Stimulated activated CD4-positive, alpha-beta T cell treated with anti-CD3 and anti-CD28 coated beads, Interleukin-1b, Interleukin-23, amount 100 ng/mL, for 48 hours (primary cell): ENCODE measurements at regions not wholly inside any gene's neighbourhood (a gene's known extent, or its start where the extent isn't known, plus 50 kb on each side); places are given as distances from the start of the nearest gene placed in this dataset.
"Not testable (repeated sequence)": the region's sequence is repeated elsewhere in the genome, so short reads cannot be mapped to it uniquely, and the experiment has no call there.

Experiments
- DNase-seq: peaks from one replicate; pipeline ENCODE4 v3.0.0-alpha.2; 2020

GRCh38 chr4:155037031-155037430 lies 171.4 kb upstream of the NPY2R start:
- DNase-seq, result no peak

DNA sequence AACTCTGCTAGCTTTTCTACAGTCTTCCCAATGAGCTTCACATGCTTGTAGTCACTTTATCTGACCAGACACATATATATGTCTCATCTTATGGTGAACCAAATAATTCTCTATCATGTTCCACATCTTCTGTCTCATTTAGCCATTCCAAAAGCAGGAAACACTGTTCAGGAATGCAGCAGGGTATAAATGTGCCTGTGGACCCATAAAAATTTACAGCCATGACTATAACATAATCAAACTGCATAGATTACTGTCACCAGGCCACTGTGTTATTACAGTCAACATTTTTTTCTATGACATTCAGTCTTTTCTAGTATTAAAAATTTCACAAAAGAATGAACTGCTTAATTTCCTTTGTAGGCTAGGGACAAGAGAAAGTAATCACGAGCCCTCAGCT lies 170.0 kb upstream of the NPY2R start:
- no peak for DNase-seq

GRCh38 chr4:155039162-155039561 lies 169.3 kb upstream of the NPY2R start:
- DNase-seq, result no peak

GRCh38 chr4:155040031-155040430 lies 168.4 kb upstream of the NPY2R start:
- no peak for DNase-seq

DNA sequence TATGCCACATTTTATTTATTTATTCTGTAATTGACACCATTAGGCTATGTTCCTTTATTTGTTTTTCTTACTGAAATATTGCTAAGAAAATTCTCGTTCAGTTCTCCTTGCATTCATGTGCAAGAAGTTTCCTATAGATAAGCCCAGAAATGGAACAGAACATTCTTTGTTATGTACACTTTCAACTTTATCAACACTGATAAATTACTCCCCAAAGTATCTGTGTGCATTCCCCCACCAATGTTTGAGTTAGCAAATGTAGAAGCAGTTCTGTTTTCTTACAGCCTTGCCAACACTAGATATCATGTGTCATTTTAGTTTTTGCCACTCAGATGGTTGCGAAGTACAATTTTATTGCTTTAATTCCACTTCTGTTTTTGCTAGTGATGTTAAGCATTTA lies 166.4 kb upstream of the NPY2R start:
- no peak for DNase-seq

DNA sequence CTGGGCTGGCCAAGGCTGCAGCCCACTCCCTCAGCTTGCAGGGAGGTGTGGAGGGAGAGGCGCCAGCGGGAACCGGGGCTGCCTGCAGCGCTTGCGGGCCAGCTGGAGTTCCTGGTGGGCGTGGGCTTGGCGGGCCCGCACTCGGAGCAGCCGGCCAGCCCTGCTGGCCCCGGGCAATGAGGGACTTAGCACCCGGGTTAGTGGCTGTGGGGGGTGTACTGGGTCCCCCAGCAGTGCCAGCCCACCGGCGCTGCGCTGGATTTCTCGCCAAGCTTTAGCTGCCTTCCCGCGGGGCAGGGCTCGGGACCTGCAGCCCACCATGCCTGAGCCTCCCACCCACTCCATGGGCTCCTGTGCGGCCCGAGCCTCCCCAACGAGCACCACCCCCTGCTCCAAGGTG lies 164.2 kb upstream of the NPY2R start:
- DNase-seq, result not testable (repeated sequence)

GRCh38 chr4:155047755-155048154 lies 160.7 kb upstream of the NPY2R start:
- no peak for DNase-seq

GRCh38 chr4:155054042-155054441 lies 154.4 kb upstream of the NPY2R start:
- not testable (repeated sequence) for DNase-seq

DNA sequence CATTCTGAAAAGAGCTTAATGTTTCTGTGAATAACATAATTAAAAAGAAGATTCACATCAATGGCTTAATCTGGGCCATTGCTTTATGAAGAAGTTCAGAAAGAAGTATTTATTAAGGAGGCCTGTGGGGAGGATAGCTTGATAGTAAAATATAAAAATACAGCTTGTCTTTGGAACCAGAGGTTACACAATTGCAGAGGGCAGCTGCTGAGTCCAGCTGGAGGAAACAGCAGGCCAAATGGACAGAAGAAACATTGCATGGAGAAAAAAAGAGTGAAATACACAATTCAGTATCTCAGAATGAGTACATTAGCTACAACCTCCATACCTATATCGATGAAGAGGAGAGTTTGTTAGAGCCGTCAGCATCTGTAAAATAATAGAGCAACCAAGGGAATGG lies 148.0 kb upstream of the NPY2R start:
- no peak for DNase-seq

- no peak for DNase-seq
Measured at GRCh38 chr4:155060873-155061272, 147.6 kb upstream of the NPY2R start.

DNA sequence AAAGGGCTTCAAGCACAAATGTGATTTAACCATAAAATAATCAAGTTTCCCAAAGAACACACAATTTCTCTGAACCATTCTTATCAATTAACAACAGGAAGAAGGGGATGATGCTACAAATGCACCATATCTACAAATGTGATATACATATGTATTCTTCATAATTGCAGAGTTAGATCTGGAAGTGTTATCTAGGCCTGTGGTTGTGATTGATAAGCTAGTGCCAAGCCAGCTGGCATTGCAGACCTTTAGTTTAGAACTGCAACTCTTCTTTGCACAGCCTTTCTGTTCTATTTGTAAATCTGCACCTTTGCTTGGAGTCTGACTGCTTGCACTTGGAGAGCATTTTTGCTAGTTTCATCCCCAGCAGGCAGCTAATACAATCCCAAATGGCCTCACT lies 145.5 kb upstream of the NPY2R start:
- no peak for DNase-seq

- DNase-seq, result not testable (repeated sequence)
Measured at GRCh38 chr4:155064934-155065333, 143.5 kb upstream of the NPY2R start.

DNA sequence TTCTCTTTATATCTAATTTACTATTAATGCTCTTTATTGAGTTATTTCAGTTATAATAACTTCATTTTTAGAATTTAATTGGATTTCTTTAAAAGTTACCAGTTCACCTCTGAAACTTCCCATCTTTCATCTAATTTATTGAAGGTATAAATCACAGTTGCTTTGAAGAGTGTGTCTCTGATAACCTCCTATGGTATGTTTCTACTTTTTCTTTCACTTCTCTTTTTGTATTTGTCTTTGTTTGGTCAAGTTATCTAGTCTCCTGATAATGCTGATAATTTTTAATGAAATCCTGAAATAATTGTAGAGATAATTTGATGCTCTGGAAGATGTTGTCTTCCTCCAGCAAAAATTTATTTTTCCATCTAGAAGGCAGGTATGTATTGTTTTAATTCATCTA lies 141.6 kb upstream of the NPY2R start:
- DNase-seq, result no peak

GRCh38 chr4:155071962-155072361 lies 136.5 kb upstream of the NPY2R start:
- no peak for DNase-seq

- DNase-seq, result no peak
Measured at GRCh38 chr4:155072417-155072816, 136.0 kb upstream of the NPY2R start.

DNA sequence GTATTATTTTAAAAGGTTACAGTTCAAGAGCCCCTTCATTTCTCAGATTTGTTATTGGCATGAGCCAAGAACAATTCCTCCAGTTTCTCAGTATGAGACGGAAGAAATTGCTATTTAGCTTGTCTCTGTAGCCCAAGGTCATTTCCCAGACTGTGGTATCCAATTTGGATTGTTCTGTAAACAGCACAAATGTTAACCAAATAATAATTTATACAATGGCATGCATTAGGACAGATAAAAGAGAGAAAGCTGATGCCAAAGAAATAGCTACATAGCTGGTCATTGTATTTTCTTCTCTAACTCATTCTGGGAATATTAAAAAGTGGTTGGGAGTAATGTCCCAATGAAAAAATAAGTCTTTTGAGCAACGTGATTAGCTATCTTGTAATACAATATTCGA lies 134.6 kb upstream of the NPY2R start:
- DNase-seq, result no peak

- DNase-seq, result no peak
Measured at GRCh38 chr4:155076256-155076785, 132.1 kb upstream of the NPY2R start.

GRCh38 chr4:155077452-155078229 lies 130.8 kb upstream of the NPY2R start:
- DNase-seq, result no peak

- no peak for DNase-seq
Measured at GRCh38 chr4:155079871-155080270, 128.6 kb upstream of the NPY2R start.

- DNase-seq, result no peak
Measured at GRCh38 chr4:155081222-155081621, 127.2 kb upstream of the NPY2R start.

- DNase-seq, result no peak
Measured at GRCh38 chr4:155085843-155086530, 122.4 kb upstream of the NPY2R start.

DNA sequence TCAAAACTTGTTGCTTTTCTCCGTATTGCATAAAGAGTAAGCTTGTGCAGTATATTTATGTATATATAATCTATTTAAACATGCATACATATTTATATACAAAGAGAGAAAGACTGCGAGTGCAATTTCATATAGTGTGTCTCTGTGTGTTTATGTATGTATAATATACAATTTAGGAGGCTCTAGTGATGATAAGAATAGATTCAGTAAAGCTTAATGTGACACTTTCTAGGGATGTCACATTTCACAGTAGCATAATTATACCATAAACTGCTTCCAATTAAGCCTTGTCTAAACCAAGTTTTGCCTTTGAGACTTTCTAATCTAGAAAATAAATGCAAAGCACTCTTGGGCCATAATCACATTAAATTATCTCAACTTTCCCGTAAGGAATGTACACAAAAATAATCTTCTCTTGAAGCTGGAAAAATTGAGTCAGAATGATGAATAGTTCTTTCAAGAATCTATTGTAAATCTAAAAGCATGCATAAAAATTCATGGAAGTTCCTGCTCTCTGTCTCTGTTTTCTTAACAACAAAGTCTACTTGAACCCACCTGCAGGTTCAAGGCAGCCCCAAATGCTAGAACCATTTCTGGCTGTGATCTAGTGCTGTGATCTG lies 114.1 kb upstream of the NPY2R start:
- no peak for DNase-seq

DNA sequence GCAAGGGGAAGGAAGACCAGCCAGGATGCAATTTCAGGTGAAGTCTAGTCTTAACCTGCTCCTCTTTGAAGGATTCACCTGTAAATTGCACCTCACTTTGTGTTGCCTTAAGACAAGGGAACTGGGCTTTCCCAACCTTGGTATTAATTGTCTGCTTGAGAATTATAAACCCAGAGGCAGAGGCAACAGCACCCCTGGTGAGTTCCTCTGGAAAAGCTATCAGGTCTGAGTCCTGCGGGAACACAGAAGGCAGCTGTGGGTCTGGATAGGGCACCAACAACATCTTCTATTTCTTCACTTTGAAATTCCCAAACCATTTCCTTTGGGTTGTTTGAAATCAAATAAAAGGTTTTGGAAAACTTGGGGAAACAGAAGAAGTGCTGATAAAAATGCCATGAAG lies 109.2 kb upstream of the NPY2R start:
- DNase-seq, result no peak

- no peak for DNase-seq
Measured at GRCh38 chr4:155106629-155107028, 101.8 kb upstream of the NPY2R start.
